Sigmoid colon (tissue), 6 donors: ENCODE measurements at regions not wholly inside any gene's neighbourhood (a gene's known extent, or its start where the extent isn't known, plus 50 kb on each side); places are given as distances from the start of the nearest gene placed in this dataset.

Experiments
- DNase-seq: peaks from one replicate; pipeline ENCODE4 v3.0.0-alpha.2; 2019
- H3K27ac ChIP-seq, 4 donors: fragments of 200-600 bp; sonication (generic); one replicate each; pipeline ENCODE4 v1.5.1; 2016 to 2019; ENCODE audit warnings: mild to moderate bottlenecking in 1 of 4
- H3K27me3 ChIP-seq, 3 donors: fragments of 200-600 bp; sonication (generic); one replicate each; pipeline ENCODE4 v1.5.1; 2019; ENCODE audit warnings: mild to moderate bottlenecking in 1 of 3
- H3K36me3 ChIP-seq, 4 donors: fragments of 200-600 bp; sonication (generic); one replicate each; pipeline ENCODE4 v1.5.1; 2016 to 2019
- H3K4me1 ChIP-seq, 4 donors: fragments of 200-600 bp; sonication (generic); one replicate each; pipeline ENCODE4 v1.5.1; 2017 to 2019
- H3K4me3 ChIP-seq, 4 donors: fragments of 200-600 bp; sonication (generic); one replicate each; pipeline ENCODE4 v1.5.1; 2017 to 2019; ENCODE audit warnings: mild to moderate bottlenecking in 2 of 4, moderate library complexity in 1 of 4
- H3K9me3 ChIP-seq, 4 donors: fragments of 200-600 bp in 3 of 4; sonication (generic) in 3 of 4; one replicate each; pipeline versions ENCODE4 v1.5.1 to v1.6.1; 2013 to 2019
- EP300 ChIP-seq, 4 donors: sonication (generic); formaldehyde crosslinking; IDR thresholded peaks; one replicate each; pipeline ENCODE4 v1.6.1; 2017; ENCODE audit warnings: antibody characterized with exemption in 4 of 4
- POLR2A ChIP-seq, 2 donors: fragments of 450-650 bp; IDR thresholded peaks; one replicate each; pipeline ENCODE4 v1.6.1; 2016; ENCODE audit warnings: antibody characterized with exemption in 2 of 2, mild to moderate bottlenecking in 2 of 2, moderate library complexity in 2 of 2
- POLR2AphosphoS5 ChIP-seq, 4 donors: sonication (generic); formaldehyde crosslinking; IDR thresholded peaks; one replicate each; pipeline ENCODE4 v1.6.1; 2017; ENCODE audit warnings: antibody characterized with exemption in 4 of 4
- WGBS, 2 donors: extraction: QIAGEN DNeasy Blood & Tissue Kit; methylation state at CpG; one replicate each; pipeline ENCODE4 v1.1.7; 2013; 5-methylcytosine and 5-hydroxymethylcytosine counted together
- intact Hi-C: fragments of 100-400 bp; cut with DNase I; formaldehyde crosslinking; loops from one replicate; pipeline ENCODE4 v1.15.1; 2023
- TF ChIP-seq, protein P1 (sequence below), 4 experiments: fragments of 450-650 bp in 3 of 4; fragments of 200-600 bp in 1 of 4; IDR thresholded peaks; one replicate each; pipeline ENCODE4 v1.5.1; 2016 to 2019; ENCODE audit warnings: antibody characterized with exemption in 4 of 4, mild to moderate bottlenecking in 3 of 4, moderate library complexity in 2 of 4
- donor health status: healthy with polysubstance abuse.
- donor health status: healthy.

DNA sequence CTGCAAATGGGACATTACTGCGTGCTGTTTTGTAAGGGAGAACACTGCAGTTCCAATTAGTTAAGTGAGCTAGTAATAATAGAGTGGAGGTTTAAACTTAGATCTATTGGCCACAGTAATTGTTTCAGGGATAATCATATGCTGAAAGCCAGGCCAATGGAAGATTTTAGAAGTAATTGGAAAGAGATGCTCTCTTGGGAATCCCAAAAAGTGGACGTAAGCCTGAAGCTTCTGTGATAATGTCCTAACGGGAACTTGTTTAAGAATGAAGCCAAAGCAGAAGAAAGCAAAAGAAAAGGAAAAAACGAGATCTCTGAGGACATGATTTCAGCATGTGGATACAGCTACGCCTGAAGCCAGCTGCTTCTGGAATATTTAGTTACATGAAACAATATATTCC is 594.6 kb downstream of the SLC4A3 start:
- intact Hi-C loops: no loop called here
- no peak for DNase-seq
- WGBS, 2 donors: 89 to 95% methylated on average over 5 of the region's 5 CpGs
- no peak overlapping the region for H3K4me3 ChIP-seq
- peaks cover 0 to 5% (median 0%) of the 10 kb centered on the region in 4 donors for H3K4me1 ChIP-seq
- no peaks in the 10 kb centered on the region for H3K27me3 ChIP-seq
- H3K9me3 ChIP-seq: no peaks in the 10 kb centered on the region
- TF ChIP-seq, protein P1, sequence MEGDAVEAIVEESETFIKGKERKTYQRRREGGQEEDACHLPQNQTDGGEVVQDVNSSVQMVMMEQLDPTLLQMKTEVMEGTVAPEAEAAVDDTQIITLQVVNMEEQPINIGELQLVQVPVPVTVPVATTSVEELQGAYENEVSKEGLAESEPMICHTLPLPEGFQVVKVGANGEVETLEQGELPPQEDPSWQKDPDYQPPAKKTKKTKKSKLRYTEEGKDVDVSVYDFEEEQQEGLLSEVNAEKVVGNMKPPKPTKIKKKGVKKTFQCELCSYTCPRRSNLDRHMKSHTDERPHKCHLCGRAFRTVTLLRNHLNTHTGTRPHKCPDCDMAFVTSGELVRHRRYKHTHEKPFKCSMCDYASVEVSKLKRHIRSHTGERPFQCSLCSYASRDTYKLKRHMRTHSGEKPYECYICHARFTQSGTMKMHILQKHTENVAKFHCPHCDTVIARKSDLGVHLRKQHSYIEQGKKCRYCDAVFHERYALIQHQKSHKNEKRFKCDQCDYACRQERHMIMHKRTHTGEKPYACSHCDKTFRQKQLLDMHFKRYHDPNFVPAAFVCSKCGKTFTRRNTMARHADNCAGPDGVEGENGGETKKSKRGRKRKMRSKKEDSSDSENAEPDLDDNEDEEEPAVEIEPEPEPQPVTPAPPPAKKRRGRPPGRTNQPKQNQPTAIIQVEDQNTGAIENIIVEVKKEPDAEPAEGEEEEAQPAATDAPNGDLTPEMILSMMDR (IDR thresholded peaks at IDR 0.05): no peak
- TF ChIP-seq EP300 (IDR thresholded peaks at IDR 0.05): no peak
- no peak for TF ChIP-seq POLR2AphosphoS5 (IDR thresholded peaks at IDR 0.05)
- no peak for TF ChIP-seq POLR2A (IDR thresholded peaks at IDR 0.05)
- H3K27ac ChIP-seq: no peak overlapping the region
- H3K36me3 ChIP-seq: no peaks in the 10 kb centered on the region

DNA sequence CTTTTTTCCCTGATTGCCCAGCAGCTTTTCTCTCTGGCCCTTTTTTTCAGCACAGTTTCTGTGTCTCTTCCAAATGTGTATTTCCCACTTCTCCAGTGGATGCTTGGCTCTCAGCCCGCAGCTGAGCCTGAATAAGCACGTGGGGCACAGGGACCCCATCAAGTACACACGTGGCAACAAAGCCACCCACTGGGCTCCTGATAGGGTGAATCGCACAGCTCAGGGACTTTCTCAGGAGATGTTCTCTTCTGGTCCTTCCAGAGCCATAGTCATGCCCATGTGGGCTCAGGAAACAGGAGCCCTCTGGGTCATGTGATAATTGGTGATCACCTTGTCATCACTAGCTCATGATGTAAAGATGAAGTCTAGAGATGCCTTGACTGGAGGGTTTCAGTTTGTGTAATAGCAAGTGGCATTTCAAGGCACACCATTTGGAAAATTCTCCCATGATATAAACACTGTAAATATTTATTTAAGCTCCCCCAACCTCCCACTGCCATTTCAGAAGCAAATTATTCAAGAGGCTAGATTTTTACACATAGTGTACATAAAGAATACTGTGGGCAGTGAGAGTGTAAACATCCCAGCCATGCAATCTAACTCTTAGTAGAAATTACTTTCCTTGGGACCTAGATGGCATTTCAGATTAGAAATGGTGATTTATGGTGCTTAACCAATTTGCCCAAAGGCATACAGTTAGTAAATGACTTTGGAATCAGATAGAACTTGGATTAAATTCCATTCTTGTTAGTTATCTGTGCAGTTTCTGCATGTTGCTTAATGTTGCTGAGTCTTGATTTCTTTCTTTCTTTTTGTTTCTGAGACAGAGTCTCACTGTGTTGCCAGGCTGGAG is 597.5 kb downstream of the SLC4A3 start:
- intact Hi-C loops: no loop called here
- Histone ChIP-seq H3K9me3 (no peaks in the 10 kb centered on the region), H3K27ac (no peak overlapping the region), H3K4me3 (no peak overlapping the region), H3K36me3 (no peaks in the 10 kb centered on the region), H3K27me3 (no peaks in the 10 kb centered on the region), H3K4me1 (peaks cover 0 to 7% (median 0%) of the 10 kb centered on the region in 4 donors)
- 73 to 82% methylated on average over 4 of the region's 4 CpGs for WGBS, 2 donors
- no peak for DNase-seq
- TF ChIP-seq, protein P1 (IDR thresholded peaks at IDR 0.05): no peak
- no peak for TF ChIP-seq EP300 (IDR thresholded peaks at IDR 0.05)
- TF ChIP-seq POLR2AphosphoS5 (IDR thresholded peaks at IDR 0.05): no peak
- no peak for TF ChIP-seq POLR2A (IDR thresholded peaks at IDR 0.05)

DNA sequence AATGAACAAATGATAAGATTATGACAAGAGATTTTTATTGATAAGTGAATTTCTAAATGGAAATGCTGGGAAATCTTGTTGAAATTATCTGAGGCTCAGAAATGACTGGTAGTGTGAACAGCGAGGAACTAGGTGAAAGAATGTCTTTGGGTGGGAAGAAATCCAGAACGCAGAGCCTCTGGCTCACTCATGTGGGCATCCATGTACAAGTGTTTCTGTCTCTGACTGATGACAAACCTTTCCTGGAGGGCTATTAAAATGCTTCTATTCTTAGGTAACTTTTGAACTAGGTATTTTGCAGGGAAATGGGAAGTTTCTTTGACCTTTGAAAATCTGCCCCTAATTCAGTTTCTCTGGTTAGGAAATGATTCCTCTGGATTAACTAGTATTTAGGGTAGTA is 598.6 kb downstream of the SLC4A3 start:
- DNase-seq: no peak
- Histone ChIP-seq H3K4me3 (no peak overlapping the region), H3K4me1 (peaks cover 0 to 7% (median 0%) of the 10 kb centered on the region in 4 donors), H3K27ac (no peak overlapping the region), H3K27me3 (no peaks in the 10 kb centered on the region), H3K36me3 (no peaks in the 10 kb centered on the region), H3K9me3 (no peaks in the 10 kb centered on the region)
- TF ChIP-seq, protein P1 (IDR thresholded peaks at IDR 0.05): no peak
- no peak for TF ChIP-seq EP300 (IDR thresholded peaks at IDR 0.05)
- TF ChIP-seq POLR2AphosphoS5 (IDR thresholded peaks at IDR 0.05): no peak
- TF ChIP-seq POLR2A (IDR thresholded peaks at IDR 0.05): no peak
- intact Hi-C loops: no loop called here
- WGBS, 2 donors: 90 to 97% methylated on average over 2 of the region's 2 CpGs

DNA sequence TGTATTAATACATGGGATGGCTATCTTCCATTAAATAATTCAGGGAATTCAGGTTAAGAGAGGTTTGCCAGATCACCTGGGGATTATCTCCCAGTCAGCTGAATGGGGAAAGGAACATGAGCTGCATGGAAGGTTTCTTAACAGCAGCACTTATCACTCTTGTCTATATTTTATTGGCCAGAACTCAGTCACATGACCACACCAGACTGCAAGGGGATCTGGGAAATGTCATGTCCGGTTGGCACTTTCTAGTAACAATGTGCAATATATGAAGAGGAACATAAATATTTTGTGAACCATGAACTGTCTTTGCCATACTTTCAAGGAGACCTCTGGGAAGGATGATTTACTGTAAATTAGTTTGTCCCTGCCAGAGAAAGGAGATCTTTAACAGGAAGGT is 599.1 kb downstream of the SLC4A3 start:
- no peak overlapping the region for H3K4me3 ChIP-seq
- H3K27ac ChIP-seq: no peak overlapping the region
- TF ChIP-seq, protein P1 (IDR thresholded peaks at IDR 0.05): no peak
- no peak for TF ChIP-seq POLR2A (IDR thresholded peaks at IDR 0.05)
- TF ChIP-seq POLR2AphosphoS5 (IDR thresholded peaks at IDR 0.05): no peak
- TF ChIP-seq EP300 (IDR thresholded peaks at IDR 0.05): no peak
- WGBS, 2 donors: 85 to 94% methylated on average over 1 of the region's 1 CpG
- no peaks in the 10 kb centered on the region for H3K27me3 ChIP-seq
- no peaks in the 10 kb centered on the region for H3K36me3 ChIP-seq
- no peak for DNase-seq
- no peaks in the 10 kb centered on the region for H3K9me3 ChIP-seq
- intact Hi-C loops: no loop called here
- H3K4me1 ChIP-seq: peaks cover 0 to 7% (median 0%) of the 10 kb centered on the region in 4 donors
